GM19023 (cell line): ENCODE measurements at regions not wholly inside any gene's neighbourhood (a gene's known extent, or its start where the extent isn't known, plus 50 kb on each side); places are given as distances from the start of the nearest gene placed in this dataset.
"Not testable (repeated sequence)": the region's sequence is repeated elsewhere in the genome, so short reads cannot be mapped to it uniquely, and the experiment has no call there.

Source experiments
- ATAC-seq: cut with Tn5 transposase; IDR thresholded peaks from one replicate; pipeline ENCODE4 v1.9.1; 2021; ENCODE audit warnings: mild to moderate bottlenecking, moderate library complexity; ENCODE audit not compliant: unreplicated experiment

GRCh38 chr2:226115102-226115831 is 684.4 kb downstream of the IRS1 start:
- no peak for ATAC-seq

GRCh38 chr2:226114436-226114835 is 685.2 kb downstream of the IRS1 start:
- ATAC-seq: no peak

GRCh38 chr2:226098861-226099745 is 699.6 kb downstream of the NYAP2 start:
- no peak for ATAC-seq

- no peak for ATAC-seq
Measured at GRCh38 chr2:226095058-226095457, 695.5 kb downstream of the NYAP2 start.

GRCh38 chr2:226093364-226093763 is 693.9 kb downstream of the NYAP2 start:
- no peak for ATAC-seq

- ATAC-seq: no peak
Measured at GRCh38 chr2:226088366-226088674, 688.8 kb downstream of the NYAP2 start.

GRCh38 chr2:226087505-226088365 is 688.2 kb downstream of the NYAP2 start:
- no peak for ATAC-seq

GRCh38 chr2:226087051-226087450 is 687.5 kb downstream of the NYAP2 start:
- ATAC-seq: no peak

- no peak for ATAC-seq
Measured at GRCh38 chr2:226086190-226086589, 686.7 kb downstream of the NYAP2 start.

- ATAC-seq: not testable (repeated sequence)
Measured at GRCh38 chr2:226085425-226085824, 685.9 kb downstream of the NYAP2 start.

GRCh38 chr2:226080334-226080733 is 680.8 kb downstream of the NYAP2 start:
- no peak for ATAC-seq

GRCh38 chr2:226079671-226080181 is 680.2 kb downstream of the NYAP2 start:
- ATAC-seq: no peak

GRCh38 chr2:226079196-226079595 is 679.7 kb downstream of the NYAP2 start:
- ATAC-seq: no peak

GRCh38 chr2:226078666-226079065 is 679.2 kb downstream of the NYAP2 start:
- ATAC-seq: no peak

GRCh38 chr2:226077841-226078240 is 678.3 kb downstream of the NYAP2 start:
- no peak for ATAC-seq

GRCh38 chr2:226077031-226077430 is 677.5 kb downstream of the NYAP2 start:
- ATAC-seq: no peak

GRCh38 chr2:226076529-226076928 is 677.0 kb downstream of the NYAP2 start:
- no peak for ATAC-seq

GRCh38 chr2:226074391-226074790 is 674.9 kb downstream of the NYAP2 start:
- ATAC-seq: no peak

- no peak for ATAC-seq
Measured at GRCh38 chr2:226073496-226074160, 674.1 kb downstream of the NYAP2 start.

- ATAC-seq: no peak
Measured at GRCh38 chr2:226066873-226067272, 667.4 kb downstream of the NYAP2 start.

- ATAC-seq: no peak
Measured at GRCh38 chr2:226066391-226066790, 666.9 kb downstream of the NYAP2 start.
